HepG2 (cell line): ENCODE measurements at regions not wholly inside any gene's neighbourhood (a gene's known extent, or its start where the extent isn't known, plus 50 kb on each side); places are given as distances from the start of the nearest gene placed in this dataset.

Experiments
- ATAC-seq: fragments of 200-7000 bp; cut with Tn5 transposase; 3 replicates; pipeline ENCODE4 v1.9.1; 2020; ENCODE audit warnings: mild to moderate bottlenecking, moderate library complexity
- BruUV-seq: library from RNA; stranded (reverse); fragments of 400-500 nt; replicated peaks from 2 replicates; lab custom pipeline; 2021; lab: Mats Ljungman, UMichigan
- CTCF ChIA-PET: fragments of 300-600 bp; formaldehyde crosslinking; extraction: SDS; loops from one replicate; lab custom pipeline; 2021; ENCODE audit warnings: low total read pairs, inconsistent platforms, low intra/inter-chr PET ratio; lab: Yijun Ruan, JAX
- POLR2A ChIA-PET: fragments of 350-600 bp; sonication (Branson Sonifier 250); formaldehyde crosslinking; loops from one replicate; lab custom pipeline; 2020; ENCODE audit warnings: antibody characterized with exemption, inconsistent platforms; lab: Yijun Ruan, JAX
- DNase-seq: peaks from one replicate; pipeline ENCODE4 v3.0.0-alpha.2; 2015; ENCODE audit warnings: low spot score
- FAIRE-seq: peaks from 3 replicates; lab custom pipeline; 2011; peaks lifted over from hg19 to GRCh38; lab: Jason Lieb, UNC
- H2AFZ ChIP-seq: one replicate; pipeline ENCODE4 v1.6.1; 2011; ENCODE audit warnings: low read length, inconsistent platforms
- H3K27ac ChIP-seq: fragments of 300-600 bp; 3 replicates; pipeline ENCODE4 v1.8.0; 2011; ENCODE audit warnings: mixed run types, mild to moderate bottlenecking, mixed read lengths, low read length, inconsistent platforms; ENCODE audit not compliant: insufficient read depth; ENCODE audit errors: extremely low read length
- H3K27me3 ChIP-seq, 2 experiments: fragments of 200-600 bp in 1 of 2; 2 replicates in 1 of 2; 3 replicates in 1 of 2; pipeline versions ENCODE4 v1.6.0 to v1.8.0; 2011; ENCODE audit warnings: low read length in 2 of 2, mild to moderate bottlenecking in 2 of 2, moderate library complexity in 2 of 2, inconsistent platforms in 1 of 2; ENCODE audit not compliant: insufficient read depth in 2 of 2, control insufficient read depth in 1 of 2
- H3K36me3 ChIP-seq, 2 experiments: fragments of 200-600 bp in 1 of 2; replicated peaks in 1 of 2; 2 replicates in 1 of 2; 3 replicates in 1 of 2; pipeline versions ENCODE4 v1.5.1 to v1.8.0; 2011; ENCODE audit warnings: low read length in 2 of 2, inconsistent platforms in 1 of 2; ENCODE audit not compliant: insufficient read depth in 2 of 2, control insufficient read depth in 1 of 2
- H3K4me1 ChIP-seq: 2 replicates; pipeline ENCODE4 v1.5.1; 2012; ENCODE audit warnings: low read length, inconsistent platforms; ENCODE audit not compliant: insufficient read depth
- H3K4me2 ChIP-seq: 2 replicates; pipeline ENCODE4 v1.6.0; 2011; ENCODE audit warnings: low read depth, low read length, inconsistent platforms
- H3K4me3 ChIP-seq, 3 experiments: fragments of 200-600 bp in 1 of 3; sonication (generic), shearing (Covaris generic) in 1 of 3; replicated peaks in 1 of 3; 2 replicates each; pipeline ENCODE4 v1.5.1; 2011 to 2016; ENCODE audit warnings: low read length in 3 of 3, inconsistent platforms in 2 of 3, low read depth in 2 of 3, mild to moderate bottlenecking in 2 of 3, control low read depth in 1 of 3, mixed read lengths in 1 of 3; ENCODE audit not compliant: insufficient read depth in 1 of 3
- H3K79me2 ChIP-seq: one replicate; pipeline ENCODE4 v1.6.1; 2011; ENCODE audit warnings: low read length, inconsistent platforms; ENCODE audit not compliant: insufficient read depth
- H3K9ac ChIP-seq: 2 replicates; pipeline ENCODE4 v1.6.0; 2011; ENCODE audit warnings: mild to moderate bottlenecking, low read depth, low read length, inconsistent platforms; ENCODE audit not compliant: insufficient read depth
- H3K9me3 ChIP-seq: 2 replicates; pipeline ENCODE4 v1.5.1; 2012; ENCODE audit warnings: mild to moderate bottlenecking, low read length
- H4K20me1 ChIP-seq: 2 replicates; pipeline ENCODE4 v1.6.0; 2011; ENCODE audit warnings: inconsistent platforms, mild to moderate bottlenecking, low read length, moderate library complexity; ENCODE audit not compliant: insufficient read depth
- CENPX ChIP-seq: sonication (generic); formaldehyde crosslinking; IDR thresholded peaks from 2 replicates; pipeline ENCODE4 v1.9.0; 2021; ENCODE audit warnings: mild to moderate bottlenecking, missing genetic modification reagents, moderate library complexity
- GTF3A ChIP-seq: sonication (generic); formaldehyde crosslinking; conservative IDR thresholded peaks from 2 replicates; pipeline ENCODE4 v1.4.0; 2020; ENCODE audit warnings: mild to moderate bottlenecking, missing genetic modification reagents
- HES4 ChIP-seq: sonication (generic); formaldehyde crosslinking; IDR thresholded peaks from 2 replicates; pipeline ENCODE4 v1.9.0; 2021; ENCODE audit warnings: mild to moderate bottlenecking, missing genetic modification reagents, borderline replicate concordance
- HNRNPH1 ChIP-seq: fragments of 200-400 bp; formaldehyde crosslinking; optimal IDR thresholded peaks from 2 replicates; pipeline ENCODE3; 2017; ENCODE audit warnings: mild to moderate bottlenecking, low read depth, low read length
- NCOA5 ChIP-seq: sonication (generic); formaldehyde crosslinking; IDR thresholded peaks from 2 replicates; pipeline ENCODE4 v1.4.0; 2020; ENCODE audit warnings: missing genetic modification reagents
- NONO ChIP-seq, 2 experiments: fragments of 450-650 bp in 1 of 2; sonication (generic) in 1 of 2; formaldehyde crosslinking in 1 of 2; IDR thresholded peaks in 1 of 2; conservative IDR thresholded peaks in 1 of 2; 2 replicates each; pipeline versions ENCODE4 v1.6.1 to v1.8.0; 2017 to 2022; ENCODE audit warnings: mild to moderate bottlenecking in 1 of 2, missing genetic modification reagents in 1 of 2, moderate library complexity in 1 of 2
- PRMT3 ChIP-seq: sonication (generic); formaldehyde crosslinking; IDR thresholded peaks from 2 replicates; pipeline ENCODE4 v1.8.1; 2022; ENCODE audit warnings: low read depth, mild to moderate bottlenecking, moderate library complexity, missing genetic modification reagents, borderline replicate concordance
- SIX1 ChIP-seq: sonication (generic); formaldehyde crosslinking; IDR thresholded peaks from 2 replicates; pipeline ENCODE4 v1.4.0; 2020; ENCODE audit warnings: missing genetic modification reagents, borderline replicate concordance
- ZC3H13 ChIP-seq: sonication (generic); formaldehyde crosslinking; IDR thresholded peaks from 2 replicates; pipeline ENCODE4 v1.8.1; 2023; ENCODE audit warnings: mild to moderate bottlenecking, missing genetic modification reagents, moderate library complexity
- ZNF24 ChIP-seq: fragments of 450-650 bp; IDR thresholded peaks from 2 replicates; pipeline ENCODE4 v1.6.1; 2017; ENCODE audit warnings: antibody characterized with exemption, mild to moderate bottlenecking
- ZNF260 ChIP-seq: sonication (generic); formaldehyde crosslinking; IDR thresholded peaks from 2 replicates; pipeline ENCODE4 v1.4.0; 2020; ENCODE audit warnings: missing genetic modification reagents, low read depth, mild to moderate bottlenecking, borderline replicate concordance
- ZNF414 ChIP-seq: sonication (generic); formaldehyde crosslinking; IDR thresholded peaks from 2 replicates; pipeline ENCODE4 v1.5.0; 2020; ENCODE audit warnings: missing genetic modification reagents
- ZNF431 ChIP-seq: sonication (generic); formaldehyde crosslinking; IDR thresholded peaks from 2 replicates; pipeline ENCODE4 v1.9.0; 2022; ENCODE audit warnings: missing genetic modification reagents, low read depth, mild to moderate bottlenecking, borderline replicate concordance
- ZNF547 ChIP-seq: sonication (generic); formaldehyde crosslinking; IDR thresholded peaks from 2 replicates; pipeline ENCODE4 v1.5.1; 2020; ENCODE audit warnings: mild to moderate bottlenecking, missing genetic modification reagents
- ZNF781 ChIP-seq: sonication (generic); formaldehyde crosslinking; IDR thresholded peaks from 2 replicates; pipeline ENCODE4 v1.5.1; 2020; ENCODE audit warnings: borderline replicate concordance, mild to moderate bottlenecking, missing genetic modification reagents; ENCODE audit errors: not compliant biosample characterization
- ZSCAN22 ChIP-seq: sonication (generic); formaldehyde crosslinking; IDR thresholded peaks from 2 replicates; pipeline ENCODE4 v1.4.0; 2020; ENCODE audit warnings: mild to moderate bottlenecking, missing genetic modification reagents
- ZSCAN29 ChIP-seq: sonication (generic); formaldehyde crosslinking; conservative IDR thresholded peaks from 2 replicates; pipeline ENCODE4 v1.4.0; 2020; ENCODE audit warnings: mild to moderate bottlenecking, missing genetic modification reagents
- in situ Hi-C: cut with HindIII; loops from 2 replicates; pipeline ENCODE4 v1.10.0; 2017; ENCODE audit warnings: low pct_unique_long_range_greater_than_20kb; ENCODE audit not compliant: extremely low pct_ligation_motif_present
- intact Hi-C: fragments of 100-400 bp; cut with micrococcal nuclease; formaldehyde crosslinking; loops from one replicate; pipeline ENCODE4 v1.10.0; 2022; ENCODE audit not compliant: unreplicated experiment
- TF ChIP-seq, protein P1 (sequence below): sonication (generic); formaldehyde crosslinking; IDR thresholded peaks from 2 replicates; pipeline ENCODE4 v1.8.0; 2022; ENCODE audit warnings: missing genetic modification reagents, low read depth, mild to moderate bottlenecking, borderline replicate concordance

DNA sequence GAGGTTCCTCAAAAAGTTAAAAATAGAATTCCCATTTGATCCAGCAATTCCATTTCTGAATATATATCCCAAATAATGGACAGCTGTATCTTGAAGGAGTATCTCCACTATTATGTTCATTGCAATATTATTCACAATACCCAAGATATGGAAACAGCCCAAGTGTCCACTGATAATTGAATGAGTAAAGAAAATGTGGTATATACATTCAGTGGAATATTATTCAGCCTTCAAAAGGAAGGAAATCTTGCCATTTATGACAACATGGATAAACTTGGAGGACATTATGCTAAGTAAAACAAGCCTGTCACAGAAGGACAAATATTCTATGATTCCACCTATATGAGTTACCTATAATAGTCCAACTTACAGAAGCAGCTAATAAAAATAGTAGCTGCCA is 979.0 kb downstream of the SLC6A15 start:
- in situ Hi-C loops = no loop called here
- FAIRE-seq = no peak
- ATAC-seq = no peak

More for the DNA sequence above, 979.0 kb downstream of the SLC6A15 start:
- ChIA-PET CTCF (no interaction called here), POLR2A (no interaction called here)
- Histone ChIP-seq H3K9ac (no peak overlapping the region), H3K4me1 (no peaks in the 10 kb centered on the region), H3K79me2 (no peaks in the 10 kb centered on the region), H3K4me3 (no peak overlapping the region), H3K36me3 (no peaks in the 10 kb centered on the region), H3K4me2 (no peak overlapping the region), H3K9me3 (no peaks in the 10 kb centered on the region), H3K27ac (no peak overlapping the region), H4K20me1 (no peaks in the 10 kb centered on the region), H3K27me3 (no peaks in the 10 kb centered on the region), H2AFZ (no peak overlapping the region)
- DNase-seq = no peak
- TF ChIP-seq ZNF431 (CRISPR knock-in tag) = no peak
- no peak for TF ChIP-seq ZNF781
- no peak for TF ChIP-seq NONO (IDR thresholded peaks at IDR 0.05)
- no peak for TF ChIP-seq NONO (CRISPR knock-in tag; conservative IDR thresholded peaks at IDR 0.05)
- no peak for TF ChIP-seq ZSCAN29
- TF ChIP-seq ZNF24 = no peak
- no peak for TF ChIP-seq HES4 (CRISPR knock-in tag)
- TF ChIP-seq ZNF547 (CRISPR knock-in tag) = no peak
- no peak for TF ChIP-seq PRMT3 (CRISPR knock-in tag)
- no peak for TF ChIP-seq CENPX (CRISPR knock-in tag)
- TF ChIP-seq GTF3A = no peak
- TF ChIP-seq ZSCAN22 (CRISPR knock-in tag) = no peak
- TF ChIP-seq, protein P1, sequence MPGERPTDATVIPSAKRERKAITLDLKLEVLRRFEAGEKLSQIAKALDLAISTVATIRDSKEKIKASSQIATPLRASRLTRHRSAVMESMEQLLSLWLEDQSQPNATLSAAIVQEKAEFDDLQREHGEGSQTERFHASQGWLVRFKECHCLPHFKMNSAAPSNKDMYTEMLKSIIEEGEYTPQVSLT (CRISPR knock-in tag) = no peak
- TF ChIP-seq HNRNPH1 = no peak
- TF ChIP-seq ZNF414 = no peak
- no peak for TF ChIP-seq SIX1 (CRISPR knock-in tag)
- TF ChIP-seq ZC3H13 (CRISPR knock-in tag) = no peak
- no peak for TF ChIP-seq NCOA5 (CRISPR knock-in tag)
- TF ChIP-seq ZNF260 (CRISPR knock-in tag) = no peak
- intact Hi-C loops = no loop called here
- BruUV-seq = no TSS peak
